GM19468 (cell line): ENCODE measurements at regions not wholly inside any gene's neighbourhood (a gene's known extent, or its start where the extent isn't known, plus 50 kb on each side); places are given as distances from the start of the nearest gene placed in this dataset.

Source experiments
- ATAC-seq: cut with Tn5 transposase; IDR thresholded peaks from one replicate; pipeline ENCODE4 v1.9.1; 2021; ENCODE audit warnings: mild to moderate bottlenecking, moderate library complexity, moderate number of reproducible peaks; ENCODE audit not compliant: unreplicated experiment; ENCODE audit errors: extremely low read depth

DNA sequence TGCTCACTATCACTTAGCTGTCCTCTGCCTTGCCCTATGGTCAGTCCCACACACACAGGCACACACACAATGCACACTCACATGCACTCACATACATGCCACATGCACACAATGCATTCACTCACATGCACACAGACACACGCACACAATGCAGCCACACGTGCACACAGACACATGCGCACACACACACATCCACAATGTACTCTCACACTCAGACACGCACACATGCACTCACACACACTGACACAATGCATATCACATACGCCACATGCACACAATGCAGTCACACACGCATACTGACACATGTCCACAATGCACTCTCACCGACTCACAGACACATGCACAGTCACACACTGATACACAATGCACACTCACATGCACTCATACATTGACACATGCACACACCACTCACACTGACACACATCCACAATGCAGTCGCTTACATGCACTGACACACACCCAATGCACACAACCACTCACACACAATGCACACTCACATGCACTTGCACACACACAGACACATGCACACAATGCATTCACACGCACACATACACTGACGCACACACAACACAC, 99.7 kb downstream of the ENGASE start:
- no peak for ATAC-seq

- ATAC-seq: no peak
Measured at GRCh38 chr17:79171188-79171587, 96.6 kb downstream of the ENGASE start.

DNA sequence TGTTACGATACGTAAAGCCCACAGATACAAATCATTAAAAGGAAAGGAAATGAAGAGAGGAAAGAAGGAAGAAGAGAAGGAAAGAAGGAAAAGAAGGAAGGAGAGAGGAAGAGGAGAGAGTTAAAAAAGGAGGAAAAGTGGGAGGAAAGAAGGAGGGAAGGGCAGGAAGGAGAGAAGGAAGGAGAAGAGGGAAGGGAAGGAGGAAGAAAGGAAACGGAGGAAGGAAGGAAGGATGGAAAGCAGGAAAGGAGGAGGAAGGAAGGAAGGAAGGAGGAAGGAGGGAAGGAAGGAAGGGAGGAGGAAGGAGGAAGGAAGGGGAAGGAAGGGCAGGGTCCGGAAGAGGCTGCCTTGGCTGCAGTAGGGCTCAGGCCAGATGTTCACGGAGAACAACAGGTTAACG, 95.2 kb downstream of the ENGASE start:
- no peak for ATAC-seq

GRCh38 chr17:79169366-79169765, 94.7 kb downstream of the ENGASE start:
- ATAC-seq: no peak

GRCh38 chr17:79168486-79169055, 93.9 kb downstream of the ENGASE start:
- ATAC-seq: no peak

- no peak for ATAC-seq
Measured at GRCh38 chr17:79167486-79167885, 92.9 kb downstream of the ENGASE start.

DNA sequence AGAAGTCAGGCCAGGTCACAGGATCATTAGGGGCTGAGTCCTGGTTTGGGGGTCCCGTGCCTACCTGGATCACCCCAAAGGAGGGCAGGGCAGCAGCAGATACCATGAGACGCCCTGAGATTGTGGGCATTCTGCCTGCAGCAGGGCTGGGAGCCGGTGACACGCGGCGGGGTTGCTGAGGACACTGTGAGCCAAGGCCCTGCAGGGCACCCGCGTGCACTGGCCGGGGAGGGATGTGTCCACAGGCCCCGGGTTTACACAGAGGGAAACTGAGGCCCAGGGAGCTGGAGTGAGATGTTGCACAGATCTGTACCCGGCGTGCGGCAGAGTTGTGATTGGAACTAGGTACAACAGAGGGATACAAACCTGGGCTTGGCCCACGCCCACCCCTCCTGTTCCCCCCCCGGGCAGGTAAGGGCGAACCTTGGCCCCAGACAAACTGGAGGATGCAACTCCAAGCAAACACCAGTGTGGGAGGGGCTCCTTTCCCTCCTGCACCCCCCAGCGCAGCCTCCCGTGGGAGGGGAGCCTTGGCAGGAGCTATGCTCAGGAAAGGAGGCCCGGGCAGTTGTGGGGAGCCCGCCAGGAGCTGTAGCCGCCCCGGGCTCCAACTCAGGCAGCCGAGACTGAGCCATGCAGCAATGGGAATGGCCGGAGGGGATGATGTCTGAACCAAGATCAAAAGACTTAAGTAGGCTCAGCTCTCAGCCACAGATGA, 91.3 kb downstream of the ENGASE start:
- no peak for ATAC-seq

- no peak for ATAC-seq
Measured at GRCh38 chr17:79164913-79165695, 90.5 kb downstream of the ENGASE start.

DNA sequence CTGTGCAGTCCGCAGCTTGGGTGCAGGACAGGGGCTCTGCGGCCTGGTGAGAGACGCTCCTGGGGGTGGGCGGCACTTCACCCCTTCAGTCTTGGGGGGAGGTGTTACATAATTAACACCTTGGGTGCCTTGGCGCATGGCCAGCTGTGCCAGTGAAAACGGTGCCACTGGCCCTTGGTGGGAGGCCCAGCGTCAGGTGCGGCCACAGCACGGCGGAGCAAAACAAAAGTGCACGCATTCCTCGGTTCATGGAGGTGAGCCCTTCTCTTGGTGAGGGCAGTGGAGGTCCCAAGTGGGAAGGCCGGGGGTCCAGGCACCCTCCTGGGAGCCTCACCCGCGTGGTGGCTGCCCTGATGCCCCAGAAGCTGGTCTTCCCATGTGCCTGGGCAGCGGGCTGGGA, 89.8 kb downstream of the ENGASE start:
- ATAC-seq: no peak

- ATAC-seq: no peak
Measured at GRCh38 chr17:79163071-79163470, 88.4 kb downstream of the ENGASE start.

DNA sequence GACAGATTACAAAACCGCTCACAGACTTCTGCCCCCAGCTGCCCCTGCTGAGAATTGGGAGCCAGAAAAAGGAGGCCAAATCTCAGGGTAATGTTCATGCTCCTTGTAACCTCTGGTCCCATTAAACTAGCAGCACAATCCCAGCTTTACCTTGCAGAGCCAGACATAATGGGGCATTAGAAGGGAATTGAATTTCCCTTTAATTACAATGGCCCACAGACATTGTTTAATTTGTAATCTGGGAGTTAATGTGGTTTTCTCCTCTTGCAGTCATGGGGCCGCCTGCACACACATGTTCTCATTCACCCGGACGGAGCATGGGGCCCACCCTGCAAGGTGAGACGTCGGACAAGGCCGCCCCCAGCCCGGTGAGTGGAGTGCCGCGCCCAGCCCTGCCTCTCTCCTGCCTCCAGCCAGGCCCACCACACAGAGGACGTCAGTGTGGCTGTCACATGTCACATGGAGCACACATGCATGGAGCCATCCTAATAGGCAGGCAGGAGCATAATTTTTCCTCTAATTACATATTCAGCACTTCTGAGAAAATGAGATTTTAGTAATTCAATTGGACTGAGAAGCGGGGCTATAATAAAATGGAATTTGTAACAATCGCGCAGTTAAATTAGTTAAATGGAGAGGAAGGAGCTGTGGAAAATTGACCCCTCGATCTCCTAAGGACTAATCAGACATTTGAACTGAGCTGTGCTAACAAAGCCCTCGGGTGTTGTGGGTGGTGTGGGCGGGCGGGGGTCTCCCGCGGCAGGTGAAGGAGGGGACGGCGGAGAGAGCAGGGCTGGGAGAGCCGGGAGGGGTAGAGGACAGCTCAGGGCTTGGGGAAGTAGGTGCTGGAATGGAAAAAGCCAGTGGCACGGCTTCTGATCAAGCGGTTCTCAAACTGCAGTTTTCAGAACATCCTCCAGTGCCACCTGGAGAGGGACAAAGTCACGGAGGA, 87.7 kb downstream of the ENGASE start:
- ATAC-seq: no peak

- no peak for ATAC-seq
Measured at GRCh38 chr17:79160980-79161636, 86.5 kb downstream of the ENGASE start.

DNA sequence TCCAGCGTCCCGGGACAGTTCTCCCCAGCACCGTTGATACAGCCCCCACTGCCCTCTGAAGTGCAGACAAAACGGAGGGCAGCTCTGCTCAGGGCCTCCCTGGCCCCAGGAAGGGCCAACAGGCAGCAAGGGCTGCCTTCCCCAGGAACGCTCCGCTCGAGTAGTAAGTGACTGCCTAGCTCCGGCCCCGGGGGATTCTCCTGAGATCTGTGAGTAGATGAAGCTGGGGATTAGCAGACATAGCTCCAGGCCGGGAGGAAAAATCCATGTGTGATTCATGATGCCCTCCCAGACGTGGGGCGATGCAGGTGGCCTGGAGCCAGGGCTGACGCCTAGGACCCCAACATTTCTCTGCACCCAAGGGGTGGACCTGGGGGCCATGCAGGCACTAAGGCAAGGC, 85.3 kb downstream of the ENGASE start:
- no peak for ATAC-seq

DNA sequence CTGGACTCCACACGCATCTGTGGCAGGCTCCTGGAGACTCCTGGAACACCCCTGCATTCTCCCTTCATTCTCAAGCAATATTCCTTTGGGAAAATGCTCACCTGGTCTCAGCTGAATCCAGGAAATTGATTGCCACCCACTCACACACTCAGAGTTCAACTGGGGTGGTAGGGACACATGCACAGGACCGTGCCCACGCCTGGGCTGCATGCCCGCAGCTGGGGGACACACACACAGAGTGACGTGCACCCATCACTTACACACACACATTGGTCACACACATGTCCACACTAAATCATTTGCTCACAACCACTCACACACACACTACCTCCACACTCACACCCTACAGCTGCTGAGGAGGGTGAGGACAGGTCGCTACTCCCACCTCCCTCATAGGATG, 84.8 kb downstream of the ENGASE start:
- no peak for ATAC-seq

DNA sequence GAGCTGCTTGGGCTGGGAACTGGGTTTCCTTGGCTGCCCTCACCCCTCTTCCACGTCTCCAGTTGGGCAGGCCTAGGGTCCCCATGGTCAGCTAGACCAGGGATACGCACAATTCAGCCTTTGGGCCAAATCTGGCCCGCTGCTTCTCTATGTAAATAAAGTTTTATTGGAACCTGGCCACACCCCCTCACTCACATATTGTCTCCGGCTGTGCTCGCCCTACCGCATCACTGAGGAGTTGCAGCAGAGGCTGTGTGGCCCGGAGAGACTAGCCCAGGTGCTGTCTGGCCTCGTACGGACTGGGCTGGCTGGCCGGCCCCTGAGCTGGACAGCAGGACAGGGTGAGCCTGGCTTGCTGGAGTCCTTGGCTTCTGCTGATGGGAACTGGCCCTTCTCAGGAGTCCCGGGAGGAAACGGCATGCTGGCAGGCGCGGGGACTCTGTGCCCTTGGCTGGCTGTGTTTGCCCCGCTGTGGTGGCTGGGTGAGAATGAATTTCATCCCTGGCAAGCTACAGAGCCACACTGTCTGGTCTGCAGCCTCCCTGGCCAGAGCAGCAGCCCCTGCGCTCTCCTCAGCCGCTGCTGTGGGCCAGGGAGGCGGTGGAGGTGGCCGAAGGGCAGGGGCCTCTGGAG, 82.0 kb downstream of the ENGASE start:
- ATAC-seq: no peak

GRCh38 chr17:79155701-79156100, 81.1 kb downstream of the ENGASE start:
- no peak for ATAC-seq

GRCh38 chr17:79154951-79155585, 80.4 kb downstream of the ENGASE start:
- ATAC-seq: no peak

DNA sequence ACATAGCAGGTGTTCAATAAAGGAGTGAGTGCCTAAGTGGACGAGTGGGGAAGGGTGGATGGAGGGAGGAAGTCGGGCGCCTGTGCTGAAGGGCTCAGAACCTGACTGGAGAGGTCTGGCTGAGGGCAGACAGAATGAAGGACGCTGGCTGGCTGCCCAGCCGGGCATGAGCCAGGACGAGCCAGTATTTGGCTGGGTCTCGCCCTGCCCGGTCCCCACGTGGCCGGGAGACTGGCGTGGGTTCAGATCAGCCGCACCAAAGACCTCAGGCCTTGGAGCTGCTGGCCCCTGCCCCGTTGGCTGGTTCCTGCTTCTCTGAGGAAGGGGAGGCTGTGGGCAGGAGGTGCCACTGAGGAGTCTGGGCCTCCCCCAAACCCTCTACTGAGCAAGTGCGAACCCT, 79.8 kb downstream of the ENGASE start:
- no peak for ATAC-seq
